Neural cell (in vitro differentiated cells): ENCODE measurements at regions not wholly inside any gene's neighbourhood (a gene's known extent, or its start where the extent isn't known, plus 50 kb on each side); places are given as distances from the start of the nearest gene placed in this dataset.

Source experiments
- H2AFZ ChIP-seq: fragments of 200-600, 300-800 bp; sonication (generic), shearing (Covaris generic); 2 replicates; pipeline ENCODE4 v1.6.0; 2014; ENCODE audit warnings: low read depth, mild to moderate bottlenecking, antibody characterized with exemption, low read length, moderate library complexity
- H3F3A ChIP-seq: fragments of 200-600 bp; shearing (Covaris generic); 2 replicates; pipeline ENCODE4 v1.6.1; 2016; ENCODE audit warnings: mild to moderate bottlenecking, moderate library complexity, mixed read lengths, antibody characterized with exemption, low read length; ENCODE audit not compliant: insufficient read depth, poor library complexity, severe bottlenecking
- H3K27ac ChIP-seq: fragments of 200-600, 300-800 bp; sonication (generic), shearing (Covaris generic); 2 replicates; pipeline ENCODE4 v1.5.1; 2014; ENCODE audit warnings: mild to moderate bottlenecking, low read length, moderate library complexity
- H3K27me3 ChIP-seq: fragments of 300-800, 200-600 bp; sonication (generic), shearing (Covaris generic); 2 replicates; pipeline ENCODE4 v1.6.0; 2014; ENCODE audit warnings: mild to moderate bottlenecking, low read depth, low read length, moderate library complexity; ENCODE audit not compliant: insufficient read depth
- H3K36me3 ChIP-seq: fragments of 300-800, 200-600 bp; sonication (generic), shearing (Covaris generic); 2 replicates; pipeline ENCODE4 v1.5.1; 2014; ENCODE audit warnings: mild to moderate bottlenecking, antibody characterized with exemption, low read length, moderate library complexity; ENCODE audit not compliant: insufficient read depth
- H3K4me2 ChIP-seq: fragments of 300-800, 200-600 bp; sonication (generic), shearing (Covaris generic); 2 replicates; pipeline ENCODE4 v1.6.0; 2014; ENCODE audit warnings: mild to moderate bottlenecking, low read length
- H3K4me3 ChIP-seq: fragments of 300-800, 200-600 bp; sonication (generic), shearing (Covaris generic); 2 replicates; pipeline ENCODE4 v1.5.1; 2014; ENCODE audit warnings: mild to moderate bottlenecking, low read length, moderate library complexity
- H3K79me2 ChIP-seq: fragments of 200-600 bp; shearing (Covaris generic); replicated peaks from 2 replicates; pipeline ENCODE4 v1.6.0; 2014; ENCODE audit warnings: mild to moderate bottlenecking, low read length, moderate library complexity; ENCODE audit not compliant: insufficient read depth
- H3K9ac ChIP-seq: fragments of 300-800, 200-600 bp; sonication (generic), shearing (Covaris generic); 2 replicates; pipeline ENCODE4 v1.6.1; 2016; ENCODE audit warnings: mild to moderate bottlenecking, low read length, mixed read lengths
- H3K9me2 ChIP-seq: fragments of 200-600 bp; shearing (Covaris generic); 2 replicates; pipeline ENCODE4 v1.6.1; 2016; ENCODE audit warnings: mild to moderate bottlenecking, low read length, mixed read lengths; ENCODE audit not compliant: insufficient read depth
- H3K9me3 ChIP-seq: fragments of 200-600, 300-800 bp; sonication (generic), shearing (Covaris generic); 2 replicates; pipeline ENCODE4 v1.6.1; 2016; ENCODE audit warnings: mild to moderate bottlenecking, mixed run types, low read length, moderate library complexity, mixed read lengths
- H4K20me1 ChIP-seq: fragments of 200-600 bp; shearing (Covaris generic); 2 replicates; pipeline ENCODE4 v1.6.1; 2016; ENCODE audit warnings: mild to moderate bottlenecking, mixed run types; ENCODE audit not compliant: insufficient read depth
- EP300 ChIP-seq: fragments of 450-650 bp; conservative IDR thresholded peaks from 2 replicates; pipeline ENCODE4 v1.6.1; 2014; ENCODE audit warnings: antibody characterized with exemption, mild to moderate bottlenecking, moderate library complexity; ENCODE audit not compliant: poor library complexity, severe bottlenecking
- EZH2 ChIP-seq: fragments of 200-600, 300-800 bp; shearing (Covaris generic), sonication (generic); IDR thresholded peaks from 2 replicates; pipeline ENCODE4 v1.6.1; 2014; ENCODE audit warnings: antibody characterized with exemption, low read length, borderline replicate concordance, mild to moderate bottlenecking; ENCODE audit not compliant: insufficient read depth, poor library complexity, severe bottlenecking
- MXI1 ChIP-seq: fragments of 450-650 bp; conservative IDR thresholded peaks from 2 replicates; pipeline ENCODE4 v1.6.1; 2014; ENCODE audit warnings: antibody characterized with exemption, mild to moderate bottlenecking; ENCODE audit not compliant: poor library complexity, severe bottlenecking
- POLR2AphosphoS5 ChIP-seq: IDR thresholded peaks from 2 replicates; pipeline ENCODE4 v1.6.1; 2012
- RAD21 ChIP-seq: fragments of 450-650 bp; conservative IDR thresholded peaks from 2 replicates; pipeline ENCODE4 v1.6.1; 2014; ENCODE audit warnings: antibody characterized with exemption, mild to moderate bottlenecking, moderate library complexity
- SMC3 ChIP-seq: fragments of 450-650 bp; conservative IDR thresholded peaks from 2 replicates; pipeline ENCODE4 v1.6.1; 2014; ENCODE audit warnings: antibody characterized with exemption, mild to moderate bottlenecking, moderate library complexity; ENCODE audit not compliant: poor library complexity
- TAF1 ChIP-seq: IDR thresholded peaks from 2 replicates; pipeline ENCODE4 v1.6.1; 2012; ENCODE audit warnings: low read depth
- TF ChIP-seq, protein P1 (sequence below): fragments of 450-650 bp; IDR thresholded peaks from 2 replicates; pipeline ENCODE4 v1.5.1; 2014; ENCODE audit warnings: antibody characterized with exemption, mild to moderate bottlenecking, moderate library complexity; ENCODE audit not compliant: poor library complexity, severe bottlenecking
- TF ChIP-seq, protein P2 (sequence below): IDR thresholded peaks from 2 replicates; pipeline ENCODE4 v1.6.1; 2012; ENCODE audit warnings: borderline replicate concordance

DNA sequence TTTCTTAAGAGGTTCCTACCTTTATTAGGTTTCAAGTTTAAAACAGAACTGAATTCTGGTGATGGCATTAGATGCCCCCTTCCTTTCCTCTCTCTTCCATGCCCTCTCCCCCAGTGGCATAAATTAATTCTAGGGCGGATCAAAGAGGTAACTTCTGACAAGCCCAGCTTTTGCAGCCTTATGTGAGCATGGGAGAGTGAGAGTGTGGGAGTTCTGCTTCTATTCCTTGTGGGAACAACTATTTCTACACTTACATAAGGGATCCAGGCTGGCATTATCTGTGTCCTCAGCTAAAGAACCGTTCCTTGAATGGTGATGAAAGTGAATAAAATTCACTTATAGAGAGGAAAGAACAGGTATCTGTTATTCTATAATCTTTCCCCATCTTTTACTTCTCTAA lies 437.6 kb downstream of the KIF4B start:
- Histone ChIP-seq H3K9ac (no peak overlapping the region), H4K20me1 (no peaks in the 10 kb centered on the region), H2AFZ (no peak overlapping the region), H3K4me3 (no peak overlapping the region), H3F3A (no peaks in the 10 kb centered on the region), H3K9me2 (no peaks in the 10 kb centered on the region), H3K9me3 (no peaks in the 10 kb centered on the region), H3K27me3 (no peaks in the 10 kb centered on the region), H3K27ac (no peak overlapping the region), H3K36me3 (no peaks in the 10 kb centered on the region), H3K4me2 (no peak overlapping the region), H3K79me2 (no peaks in the 10 kb centered on the region)
- no peak for TF ChIP-seq POLR2AphosphoS5
- TF ChIP-seq EP300: no peak
- TF ChIP-seq SMC3: no peak
- TF ChIP-seq, protein P1, sequence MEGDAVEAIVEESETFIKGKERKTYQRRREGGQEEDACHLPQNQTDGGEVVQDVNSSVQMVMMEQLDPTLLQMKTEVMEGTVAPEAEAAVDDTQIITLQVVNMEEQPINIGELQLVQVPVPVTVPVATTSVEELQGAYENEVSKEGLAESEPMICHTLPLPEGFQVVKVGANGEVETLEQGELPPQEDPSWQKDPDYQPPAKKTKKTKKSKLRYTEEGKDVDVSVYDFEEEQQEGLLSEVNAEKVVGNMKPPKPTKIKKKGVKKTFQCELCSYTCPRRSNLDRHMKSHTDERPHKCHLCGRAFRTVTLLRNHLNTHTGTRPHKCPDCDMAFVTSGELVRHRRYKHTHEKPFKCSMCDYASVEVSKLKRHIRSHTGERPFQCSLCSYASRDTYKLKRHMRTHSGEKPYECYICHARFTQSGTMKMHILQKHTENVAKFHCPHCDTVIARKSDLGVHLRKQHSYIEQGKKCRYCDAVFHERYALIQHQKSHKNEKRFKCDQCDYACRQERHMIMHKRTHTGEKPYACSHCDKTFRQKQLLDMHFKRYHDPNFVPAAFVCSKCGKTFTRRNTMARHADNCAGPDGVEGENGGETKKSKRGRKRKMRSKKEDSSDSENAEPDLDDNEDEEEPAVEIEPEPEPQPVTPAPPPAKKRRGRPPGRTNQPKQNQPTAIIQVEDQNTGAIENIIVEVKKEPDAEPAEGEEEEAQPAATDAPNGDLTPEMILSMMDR: no peak
- no peak for TF ChIP-seq RAD21
- TF ChIP-seq, protein P2, sequence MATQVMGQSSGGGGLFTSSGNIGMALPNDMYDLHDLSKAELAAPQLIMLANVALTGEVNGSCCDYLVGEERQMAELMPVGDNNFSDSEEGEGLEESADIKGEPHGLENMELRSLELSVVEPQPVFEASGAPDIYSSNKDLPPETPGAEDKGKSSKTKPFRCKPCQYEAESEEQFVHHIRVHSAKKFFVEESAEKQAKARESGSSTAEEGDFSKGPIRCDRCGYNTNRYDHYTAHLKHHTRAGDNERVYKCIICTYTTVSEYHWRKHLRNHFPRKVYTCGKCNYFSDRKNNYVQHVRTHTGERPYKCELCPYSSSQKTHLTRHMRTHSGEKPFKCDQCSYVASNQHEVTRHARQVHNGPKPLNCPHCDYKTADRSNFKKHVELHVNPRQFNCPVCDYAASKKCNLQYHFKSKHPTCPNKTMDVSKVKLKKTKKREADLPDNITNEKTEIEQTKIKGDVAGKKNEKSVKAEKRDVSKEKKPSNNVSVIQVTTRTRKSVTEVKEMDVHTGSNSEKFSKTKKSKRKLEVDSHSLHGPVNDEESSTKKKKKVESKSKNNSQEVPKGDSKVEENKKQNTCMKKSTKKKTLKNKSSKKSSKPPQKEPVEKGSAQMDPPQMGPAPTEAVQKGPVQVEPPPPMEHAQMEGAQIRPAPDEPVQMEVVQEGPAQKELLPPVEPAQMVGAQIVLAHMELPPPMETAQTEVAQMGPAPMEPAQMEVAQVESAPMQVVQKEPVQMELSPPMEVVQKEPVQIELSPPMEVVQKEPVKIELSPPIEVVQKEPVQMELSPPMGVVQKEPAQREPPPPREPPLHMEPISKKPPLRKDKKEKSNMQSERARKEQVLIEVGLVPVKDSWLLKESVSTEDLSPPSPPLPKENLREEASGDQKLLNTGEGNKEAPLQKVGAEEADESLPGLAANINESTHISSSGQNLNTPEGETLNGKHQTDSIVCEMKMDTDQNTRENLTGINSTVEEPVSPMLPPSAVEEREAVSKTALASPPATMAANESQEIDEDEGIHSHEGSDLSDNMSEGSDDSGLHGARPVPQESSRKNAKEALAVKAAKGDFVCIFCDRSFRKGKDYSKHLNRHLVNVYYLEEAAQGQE: no peak
- TF ChIP-seq EZH2: no peak
- TF ChIP-seq TAF1: no peak
- no peak for TF ChIP-seq MXI1

DNA sequence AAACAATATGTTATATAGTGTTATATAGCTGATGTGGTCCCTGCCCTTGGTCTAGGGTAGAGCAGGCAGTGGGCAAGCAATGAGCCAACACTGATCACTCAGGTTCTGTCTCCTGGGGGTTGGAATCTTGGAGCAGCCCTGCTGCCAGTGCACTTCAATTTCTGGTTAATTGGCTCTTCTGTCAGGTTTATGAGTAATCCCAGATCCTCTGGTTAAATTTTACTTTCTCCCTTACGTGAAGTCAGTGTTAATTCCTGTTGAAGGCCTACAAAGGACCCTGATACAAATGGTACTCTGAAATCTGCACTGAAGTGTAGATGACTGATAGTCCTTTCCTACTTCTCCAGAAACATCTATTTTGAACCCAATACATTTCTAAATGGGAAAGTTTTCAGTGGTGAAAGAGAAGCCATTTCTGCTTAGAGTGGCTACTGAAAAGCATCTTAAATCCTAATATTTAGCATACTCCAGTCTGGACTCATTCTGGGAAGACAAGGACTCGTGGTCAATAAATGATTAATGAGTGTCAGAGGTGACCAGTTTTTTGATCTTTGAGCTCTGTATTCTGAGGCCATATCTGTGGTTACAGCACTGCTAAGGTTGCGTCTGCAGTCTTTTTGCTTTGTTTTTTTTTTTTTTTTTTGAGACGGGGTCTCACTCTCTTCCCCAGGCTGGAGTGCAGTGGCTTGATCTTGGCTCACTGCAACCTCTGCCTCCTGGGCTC lies 442.4 kb downstream of the KIF4B start:
- no peaks in the 10 kb centered on the region for H3F3A ChIP-seq
- no peaks in the 10 kb centered on the region for H4K20me1 ChIP-seq
- no peaks in the 10 kb centered on the region for H3K9me2 ChIP-seq
- H3K9ac ChIP-seq: no peak overlapping the region
- H3K27me3 ChIP-seq: no peaks in the 10 kb centered on the region
- no peak overlapping the region for H3K4me3 ChIP-seq
- no peak overlapping the region for H3K27ac ChIP-seq
- no peak overlapping the region for H2AFZ ChIP-seq
- H3K9me3 ChIP-seq: no peaks in the 10 kb centered on the region
- no peaks in the 10 kb centered on the region for H3K36me3 ChIP-seq
- TF ChIP-seq RAD21 (no peak), SMC3 (no peak), MXI1 (no peak), POLR2AphosphoS5 (no peak), EZH2 (no peak), EP300 (no peak), TAF1 (no peak)
- TF ChIP-seq, protein P2: no peak
- TF ChIP-seq, protein P1: no peak
- H3K4me2 ChIP-seq: no peak overlapping the region
- no peaks in the 10 kb centered on the region for H3K79me2 ChIP-seq
